H1 (cell line): ENCODE measurements at regions not wholly inside any gene's neighbourhood (a gene's known extent, or its start where the extent isn't known, plus 50 kb on each side); places are given as distances from the start of the nearest gene placed in this dataset.

ENCODE experiments used
- CEBPB ChIP-seq: IDR thresholded peaks from 2 replicates; pipeline ENCODE4 v1.6.1; 2012; ENCODE audit warnings: low read depth, low read length
- USF2 ChIP-seq: IDR thresholded peaks from 2 replicates; pipeline ENCODE4 v1.6.1; 2011; ENCODE audit warnings: low read length, improper control_type of control experiment

- no peak for TF ChIP-seq CEBPB
- no peak for TF ChIP-seq USF2
These were observed 66.5 kb downstream of the IGF2 start for GRCh38 chr11:2072551-2073261.
